ENCODE measurements at regions not wholly inside any gene's neighbourhood (a gene's known extent, or its start where the extent isn't known, plus 50 kb on each side); places are given as distances from the start of the nearest gene placed in this dataset.

- H3K36me3 ChIP-seq (replicated peaks in 1 of 2; ENCODE audit: insufficient read depth in 1 of 2, low read depth in 2 of 2), result no peaks in the 10 kb centered on the region
- TF ChIP-seq POLR2A (IDR thresholded peaks at IDR 0.05) (no peak), CTCF (IDR thresholded peaks at IDR 0.05) (no peak)
- H3K4me1 ChIP-seq, result no peaks in the 10 kb centered on the region
- no peaks in the 10 kb centered on the region for H3K27me3 ChIP-seq
- no peak for ATAC-seq
- H3K27ac ChIP-seq, result no peak overlapping the region
- H3K4me3 ChIP-seq, result no peak overlapping the region
- H3K9me3 ChIP-seq, result no peaks in the 10 kb centered on the region
- intact Hi-C loops (cut with DNase I), result no loop called here
- 78 to 87% methylated on average over 2 of the region's 2 CpGs for whole genome bisulfite sequencing, 2 donors
- DNase-seq, result no peak
Observed at GRCh38 chr5:58138791-58139190, 321.1 kb downstream of the PLK2 start.

GRCh38 chr5:58136406-58136805 is 323.5 kb downstream of the PLK2 start:
- Histone ChIP-seq H3K9me3 (no peaks in the 10 kb centered on the region), H3K4me1 (no peaks in the 10 kb centered on the region), H3K27ac (no peak overlapping the region), H3K4me3 (no peak overlapping the region), H3K36me3 (replicated peaks in 1 of 2; ENCODE audit: insufficient read depth in 1 of 2, low read depth in 2 of 2) (no peaks in the 10 kb centered on the region), H3K27me3 (no peaks in the 10 kb centered on the region)
- ATAC-seq (no peak), DNase-seq (no peak)
- no peak for TF ChIP-seq CTCF (IDR thresholded peaks at IDR 0.05)
- intact Hi-C loops (cut with DNase I), result no loop called here
- WGBS, 2 donors, result 72 to 74% methylated on average over 5 of the region's 5 CpGs

GRCh38 chr5:58135571-58136335 is 324.1 kb downstream of the PLK2 start:
- intact Hi-C loops (cut with DNase I), result no loop called here
- H3K4me3 ChIP-seq, result no peak overlapping the region
- H3K4me1 ChIP-seq, result no peaks in the 10 kb centered on the region
- H3K9me3 ChIP-seq, result no peaks in the 10 kb centered on the region
- no peak for ATAC-seq
- no peak overlapping the region for H3K27ac ChIP-seq
- 86 to 91% methylated on average over 5 of the region's 5 CpGs for WGBS, 2 donors
- H3K36me3 ChIP-seq (replicated peaks in 1 of 2; ENCODE audit: insufficient read depth in 1 of 2, low read depth in 2 of 2), result no peaks in the 10 kb centered on the region
- no peak for DNase-seq
- no peaks in the 10 kb centered on the region for H3K27me3 ChIP-seq
- no peak for TF ChIP-seq CTCF (IDR thresholded peaks at IDR 0.05)
- no peak for TF ChIP-seq POLR2A (IDR thresholded peaks at IDR 0.05)

GRCh38 chr5:58133631-58134296 is 326.1 kb downstream of the PLK2 start:
- Histone ChIP-seq H3K27ac (no peak overlapping the region), H3K36me3 (replicated peaks in 1 of 2; ENCODE audit: insufficient read depth in 1 of 2, low read depth in 2 of 2) (no peaks in the 10 kb centered on the region), H3K27me3 (no peaks in the 10 kb centered on the region), H3K4me3 (no peak overlapping the region), H3K4me1 (no peaks in the 10 kb centered on the region), H3K9me3 (no peaks in the 10 kb centered on the region)
- intact Hi-C loops (cut with DNase I), result no loop called here
- ATAC-seq (no peak), DNase-seq (no peak)
- no peak for TF ChIP-seq POLR2A (IDR thresholded peaks at IDR 0.05)
- no peak for TF ChIP-seq CTCF (IDR thresholded peaks at IDR 0.05)
- WGBS, 2 donors, result 49 to 51% methylated on average over 5 of the region's 5 CpGs

GRCh38 chr5:58133216-58133615 is 326.7 kb downstream of the PLK2 start:
- H3K27me3 ChIP-seq, result no peaks in the 10 kb centered on the region
- peaks cover 5% of the 10 kb centered on the region for H3K4me1 ChIP-seq
- TF ChIP-seq POLR2A (IDR thresholded peaks at IDR 0.05) (no peak), CTCF (IDR thresholded peaks at IDR 0.05) (no peak)
- DNase-seq (no peak), ATAC-seq (no peak)
- H3K27ac ChIP-seq, result no peak overlapping the region
- WGBS, 2 donors, result 73 to 76% methylated on average over 7 of the region's 7 CpGs
- no peaks in the 10 kb centered on the region for H3K9me3 ChIP-seq
- intact Hi-C loops (cut with DNase I), result no loop called here
- H3K36me3 ChIP-seq (replicated peaks in 1 of 2; ENCODE audit: insufficient read depth in 1 of 2, low read depth in 2 of 2), result no peaks in the 10 kb centered on the region
- H3K4me3 ChIP-seq, result no peak overlapping the region
